PFSK-1 (cell line): ENCODE measurements at regions not wholly inside any gene's neighbourhood (a gene's known extent, or its start where the extent isn't known, plus 50 kb on each side); places are given as distances from the start of the nearest gene placed in this dataset.

Source experiments
- FOXP2 ChIP-seq: optimal IDR thresholded peaks from 2 replicates; pipeline ENCODE3; 2011; ENCODE audit warnings: borderline replicate concordance, control low read depth, inconsistent platforms; ENCODE audit not compliant: insufficient read depth; ENCODE audit errors: extremely low read length, extremely low read depth
- POLR2AphosphoS5 ChIP-seq: IDR thresholded peaks from 2 replicates; pipeline ENCODE4 v1.6.1; 2012; ENCODE audit warnings: low read depth, mild to moderate bottlenecking, control low read depth, low read length, moderate library complexity
- SIN3A ChIP-seq: IDR thresholded peaks from 2 replicates; pipeline ENCODE4 v1.6.1; 2012; ENCODE audit warnings: mild to moderate bottlenecking, low read length, moderate library complexity, borderline replicate concordance; ENCODE audit not compliant: insufficient read depth
- TAF1 ChIP-seq: IDR thresholded peaks from 2 replicates; pipeline ENCODE4 v1.6.1; 2012; ENCODE audit warnings: low read length, control low read depth, borderline replicate concordance; ENCODE audit not compliant: insufficient read depth
- TF ChIP-seq, protein P1 (sequence below), 2 experiments: IDR thresholded peaks; 2 replicates each; pipeline versions ENCODE4 v1.6.1 to v1.8.0; 2011 to 2012; ENCODE audit warnings: low read depth in 2 of 2, low read length in 2 of 2, control low read depth in 1 of 2, inconsistent platforms in 1 of 2, mild to moderate bottlenecking in 1 of 2, moderate library complexity in 1 of 2; ENCODE audit not compliant: insufficient read depth in 1 of 2

DNA sequence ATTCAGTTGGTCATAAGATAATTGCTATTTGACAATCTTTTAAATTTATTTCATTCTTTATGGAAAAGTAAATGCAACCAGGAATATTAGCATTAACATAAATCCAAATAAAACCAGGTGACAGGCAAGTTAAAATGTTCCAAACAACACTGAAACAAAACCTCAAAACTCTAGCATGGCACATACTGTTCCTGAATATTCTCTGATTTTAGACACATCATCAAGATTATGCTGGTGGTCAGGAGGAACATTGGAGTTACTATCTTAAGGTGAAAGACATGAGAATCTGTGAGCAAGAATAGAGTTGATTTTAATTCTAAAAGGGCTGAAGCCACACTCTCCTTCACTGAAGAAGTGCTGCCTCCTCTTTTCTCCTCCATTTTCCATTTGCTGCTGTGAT is 421.0 kb upstream of the THBS1 start:
- TF ChIP-seq SIN3A (no peak), FOXP2 (no peak), TAF1 (no peak), POLR2AphosphoS5 (no peak)
- TF ChIP-seq, protein P1, sequence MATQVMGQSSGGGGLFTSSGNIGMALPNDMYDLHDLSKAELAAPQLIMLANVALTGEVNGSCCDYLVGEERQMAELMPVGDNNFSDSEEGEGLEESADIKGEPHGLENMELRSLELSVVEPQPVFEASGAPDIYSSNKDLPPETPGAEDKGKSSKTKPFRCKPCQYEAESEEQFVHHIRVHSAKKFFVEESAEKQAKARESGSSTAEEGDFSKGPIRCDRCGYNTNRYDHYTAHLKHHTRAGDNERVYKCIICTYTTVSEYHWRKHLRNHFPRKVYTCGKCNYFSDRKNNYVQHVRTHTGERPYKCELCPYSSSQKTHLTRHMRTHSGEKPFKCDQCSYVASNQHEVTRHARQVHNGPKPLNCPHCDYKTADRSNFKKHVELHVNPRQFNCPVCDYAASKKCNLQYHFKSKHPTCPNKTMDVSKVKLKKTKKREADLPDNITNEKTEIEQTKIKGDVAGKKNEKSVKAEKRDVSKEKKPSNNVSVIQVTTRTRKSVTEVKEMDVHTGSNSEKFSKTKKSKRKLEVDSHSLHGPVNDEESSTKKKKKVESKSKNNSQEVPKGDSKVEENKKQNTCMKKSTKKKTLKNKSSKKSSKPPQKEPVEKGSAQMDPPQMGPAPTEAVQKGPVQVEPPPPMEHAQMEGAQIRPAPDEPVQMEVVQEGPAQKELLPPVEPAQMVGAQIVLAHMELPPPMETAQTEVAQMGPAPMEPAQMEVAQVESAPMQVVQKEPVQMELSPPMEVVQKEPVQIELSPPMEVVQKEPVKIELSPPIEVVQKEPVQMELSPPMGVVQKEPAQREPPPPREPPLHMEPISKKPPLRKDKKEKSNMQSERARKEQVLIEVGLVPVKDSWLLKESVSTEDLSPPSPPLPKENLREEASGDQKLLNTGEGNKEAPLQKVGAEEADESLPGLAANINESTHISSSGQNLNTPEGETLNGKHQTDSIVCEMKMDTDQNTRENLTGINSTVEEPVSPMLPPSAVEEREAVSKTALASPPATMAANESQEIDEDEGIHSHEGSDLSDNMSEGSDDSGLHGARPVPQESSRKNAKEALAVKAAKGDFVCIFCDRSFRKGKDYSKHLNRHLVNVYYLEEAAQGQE (IDR thresholded peaks at IDR 0.05; ENCODE audit: insufficient read depth in 1 of 2, low read depth in 2 of 2, low read length in 2 of 2): no peak

DNA sequence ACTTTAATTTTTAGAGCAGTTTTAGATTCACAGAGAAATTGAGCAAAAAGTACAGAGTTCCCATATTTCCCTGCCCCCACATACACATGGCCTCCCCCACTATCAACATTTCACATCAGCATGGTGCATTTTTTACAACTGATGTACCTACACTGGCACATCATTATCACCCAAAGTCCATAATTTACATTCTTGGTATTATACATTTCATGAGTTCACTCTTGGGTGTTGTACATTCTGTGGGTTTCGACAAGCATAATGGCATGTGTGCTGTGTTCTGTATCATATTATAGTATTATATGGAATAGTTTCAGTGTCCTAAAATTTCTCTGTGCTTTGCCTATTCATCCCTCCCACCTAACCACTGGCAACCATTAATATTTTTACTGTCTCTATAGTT is 419.8 kb upstream of the THBS1 start:
- TF ChIP-seq POLR2AphosphoS5: no peak
- TF ChIP-seq, protein P1 (IDR thresholded peaks at IDR 0.05; ENCODE audit: insufficient read depth in 1 of 2, low read depth in 2 of 2, low read length in 2 of 2): no peak
- no peak for TF ChIP-seq SIN3A
- TF ChIP-seq FOXP2: no peak
- TF ChIP-seq TAF1: no peak

DNA sequence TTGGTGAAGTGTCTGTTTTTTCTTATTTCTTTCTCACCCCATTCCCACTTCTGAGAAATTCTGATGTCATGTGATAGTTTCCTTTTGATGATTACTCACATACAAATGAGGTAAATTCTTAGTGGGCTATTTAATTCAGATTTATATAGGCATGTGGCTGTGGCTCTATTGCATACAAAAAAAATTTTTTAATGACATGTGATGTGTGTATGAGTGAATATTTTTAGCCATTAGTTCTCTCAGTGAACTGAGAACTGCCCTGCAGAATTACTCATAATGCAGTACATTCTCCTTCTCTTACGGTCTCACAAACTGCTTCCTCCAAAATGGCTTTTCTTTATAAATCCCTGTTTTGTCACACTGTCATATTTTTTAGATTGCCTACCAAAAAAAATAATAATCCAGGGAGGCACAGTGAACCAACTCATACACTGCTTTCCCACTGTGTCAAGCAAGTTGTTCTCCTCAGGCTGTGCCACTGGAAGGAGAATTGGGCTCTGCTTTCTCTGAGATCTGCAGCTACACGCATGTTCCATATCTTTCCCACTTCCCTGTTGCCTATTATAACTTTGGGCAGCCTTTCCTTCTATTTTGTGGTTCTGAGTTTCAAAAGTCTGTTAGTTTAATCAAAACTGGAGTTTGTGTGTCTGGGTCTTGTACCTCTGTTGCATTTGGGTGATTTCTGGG is 415.7 kb upstream of the THBS1 start:
- no peak for TF ChIP-seq TAF1
- no peak for TF ChIP-seq POLR2AphosphoS5
- TF ChIP-seq SIN3A: no peak
- TF ChIP-seq, protein P1 (IDR thresholded peaks at IDR 0.05; ENCODE audit: insufficient read depth in 1 of 2, low read depth in 2 of 2, low read length in 2 of 2): no peak
- TF ChIP-seq FOXP2: no peak

DNA sequence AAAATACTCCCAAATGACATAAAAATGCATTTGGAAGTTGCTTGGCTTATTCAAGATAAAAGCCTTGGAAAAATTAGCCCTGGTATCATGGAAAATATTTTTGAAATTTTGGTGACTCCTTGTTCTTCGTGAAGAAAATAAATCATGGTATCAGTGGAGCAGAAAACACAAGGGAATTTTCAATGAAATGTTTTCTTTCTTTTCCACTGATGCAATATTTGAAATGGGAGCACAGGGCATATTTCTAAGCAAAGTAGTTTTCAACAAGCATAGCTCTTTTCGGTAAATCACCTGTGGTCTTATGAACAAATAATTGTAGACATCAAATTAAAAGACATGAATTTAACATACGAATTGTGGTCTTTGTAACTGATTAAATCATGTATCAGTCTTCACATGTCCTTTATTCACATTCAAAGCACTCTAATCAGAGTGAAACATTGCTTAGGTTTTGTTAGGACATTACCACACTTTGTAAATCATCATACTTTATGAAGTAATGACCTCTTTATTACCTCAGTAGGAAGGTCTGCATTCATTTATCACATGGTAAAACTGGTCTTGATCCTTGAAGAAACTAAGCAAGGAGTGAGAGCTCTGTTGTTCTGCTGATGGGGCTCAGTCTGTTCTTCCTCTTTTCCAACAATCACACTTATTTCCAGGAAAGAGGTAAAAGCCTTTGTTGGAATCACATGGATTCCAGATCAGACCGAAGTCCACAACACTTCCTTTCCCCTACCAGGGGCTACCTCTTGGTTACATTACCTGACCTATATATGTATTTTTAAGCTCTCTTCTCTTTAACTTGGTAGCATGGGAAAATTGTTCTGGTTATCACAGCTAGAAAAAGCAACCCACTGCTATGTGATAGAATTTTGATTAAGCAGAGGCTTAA is 413.5 kb upstream of the THBS1 start:
- no peak for TF ChIP-seq FOXP2
- no peak for TF ChIP-seq TAF1
- TF ChIP-seq, protein P1 (IDR thresholded peaks at IDR 0.05; ENCODE audit: insufficient read depth in 1 of 2, low read depth in 2 of 2, low read length in 2 of 2): no peak
- no peak for TF ChIP-seq SIN3A
- no peak for TF ChIP-seq POLR2AphosphoS5
